A673 (cell line): ENCODE measurements at regions not wholly inside any gene's neighbourhood (a gene's known extent, or its start where the extent isn't known, plus 50 kb on each side); places are given as distances from the start of the nearest gene placed in this dataset.

ENCODE experiments used
- BruUV-seq: library from RNA; stranded (reverse); fragments of 400-500 nt; replicated peaks from 2 replicates; lab custom pipeline; 2021; lab: Mats Ljungman, UMichigan
- CTCF ChIA-PET: fragments of 300-600 bp; sonication (Branson Sonifier 250); formaldehyde crosslinking; loops from one replicate; lab custom pipeline; 2022; ENCODE audit warnings: antibody characterized with exemption; lab: Charles Lee
- POLR2A ChIA-PET: fragments of 300-600 bp; sonication (Branson Sonifier 250); formaldehyde crosslinking; loops from one replicate; lab custom pipeline; 2022; ENCODE audit warnings: antibody characterized with exemption; ENCODE audit not compliant: low non-redundant PET; lab: Charles Lee
- DNase-seq: peaks from one replicate; pipeline ENCODE4 v3.0.0-alpha.2; 2015; ENCODE audit warnings: low spot score
- H3K27ac ChIP-seq: fragments of 200-600 bp; sonication (generic); 2 replicates; pipeline ENCODE4 v1.5.1; 2016; ENCODE audit warnings: mixed run types, low read depth, mild to moderate bottlenecking, mixed read lengths, antibody characterized with exemption, low read length; ENCODE audit not compliant: poor library complexity, severe bottlenecking
- H3K27me3 ChIP-seq: fragments of 200-600 bp; sonication (generic); replicated peaks from 2 replicates; pipeline ENCODE4 v1.6.1; 2017; ENCODE audit warnings: mixed run types, low read depth, mild to moderate bottlenecking, mixed read lengths, antibody characterized with exemption, low read length; ENCODE audit not compliant: insufficient read depth, poor library complexity
- H3K36me3 ChIP-seq: fragments of 200-600 bp; sonication (generic); 2 replicates; pipeline ENCODE4 v1.6.1; 2016; ENCODE audit warnings: mixed run types, mild to moderate bottlenecking, mixed read lengths, antibody characterized with exemption, low read length; ENCODE audit not compliant: insufficient read depth, poor library complexity, severe bottlenecking
- H3K4me1 ChIP-seq: fragments of 200-600 bp; sonication (generic); 2 replicates; pipeline ENCODE4 v1.6.1; 2017; ENCODE audit warnings: mixed run types, mild to moderate bottlenecking, mixed read lengths, antibody characterized with exemption, low read length; ENCODE audit not compliant: insufficient read depth, poor library complexity, severe bottlenecking
- H3K4me3 ChIP-seq: fragments of 200-600 bp; sonication (generic); 2 replicates; pipeline ENCODE4 v1.5.1; 2016; ENCODE audit warnings: low read depth, mixed run types, mild to moderate bottlenecking, mixed read lengths, low read length; ENCODE audit not compliant: poor library complexity, severe bottlenecking
- H3K9me3 ChIP-seq: fragments of 200-600 bp; sonication (generic); 2 replicates; pipeline ENCODE4 v1.6.1; 2016; ENCODE audit warnings: mixed run types, low read depth, mild to moderate bottlenecking, mixed read lengths, antibody characterized with exemption, low read length; ENCODE audit not compliant: poor library complexity, severe bottlenecking
- CTCF ChIP-seq: fragments of 300-800, 200-600 bp; sonication (generic); conservative IDR thresholded peaks from 2 replicates; pipeline ENCODE4 v1.5.1; 2017; ENCODE audit warnings: low read depth, mild to moderate bottlenecking, antibody characterized with exemption, low read length, moderate library complexity, mixed read lengths
- EZH2 ChIP-seq: fragments of 200-600 bp; sonication (generic); IDR thresholded peaks from 2 replicates; pipeline ENCODE4 v1.6.1; 2017; ENCODE audit warnings: borderline replicate concordance, low read depth, mild to moderate bottlenecking, mixed read lengths, antibody characterized with exemption, low read length; ENCODE audit not compliant: poor library complexity, severe bottlenecking
- intact Hi-C: fragments of 100-400 bp; cut with micrococcal nuclease; formaldehyde crosslinking; loops from one replicate; pipeline ENCODE4 v1.10.0; 2022; ENCODE audit not compliant: unreplicated experiment

- H3K4me3 ChIP-seq = no peak overlapping the region
- no peaks in the 10 kb centered on the region for H3K27me3 ChIP-seq
- no TSS peak for BruUV-seq
- intact Hi-C loops = no loop called here
- no peaks in the 10 kb centered on the region for H3K9me3 ChIP-seq
- DNase-seq = no peak
- POLR2A ChIA-PET = no interaction called here
- H3K4me1 ChIP-seq = no peaks in the 10 kb centered on the region
- no peaks in the 10 kb centered on the region for H3K36me3 ChIP-seq
- no peak overlapping the region for H3K27ac ChIP-seq
- TF ChIP-seq EZH2 (no peak), CTCF (no peak)
- CTCF ChIA-PET = no interaction called here
Observed at GRCh38 chr5:125139590-125139989, 393.2 kb upstream of the ZNF608 start.

- ChIA-PET POLR2A (no interaction called here), CTCF (no interaction called here)
- Histone ChIP-seq H3K9me3 (no peaks in the 10 kb centered on the region), H3K4me3 (no peak overlapping the region), H3K4me1 (no peaks in the 10 kb centered on the region), H3K27me3 (no peaks in the 10 kb centered on the region), H3K27ac (no peak overlapping the region), H3K36me3 (no peaks in the 10 kb centered on the region)
- no peak for DNase-seq
- no TSS peak for BruUV-seq
- intact Hi-C loops = no loop called here
- TF ChIP-seq CTCF = no peak
- no peak for TF ChIP-seq EZH2
Observed at GRCh38 chr5:125140220-125140619, 393.8 kb upstream of the ZNF608 start.

GRCh38 chr5:125140855-125141254, 394.4 kb upstream of the ZNF608 start:
- Histone ChIP-seq H3K4me1 (no peaks in the 10 kb centered on the region), H3K9me3 (no peaks in the 10 kb centered on the region), H3K36me3 (no peaks in the 10 kb centered on the region), H3K27ac (no peak overlapping the region), H3K4me3 (no peak overlapping the region), H3K27me3 (no peaks in the 10 kb centered on the region)
- intact Hi-C loops = no loop called here
- ChIA-PET CTCF (no interaction called here), POLR2A (no interaction called here)
- DNase-seq = peak; percentile 41
- TF ChIP-seq EZH2 (no peak), CTCF (no peak)
- no TSS peak for BruUV-seq
